ENCODE measurements at regions not wholly inside any gene's neighbourhood (a gene's known extent, or its start where the extent isn't known, plus 50 kb on each side); places are given as distances from the start of the nearest gene placed in this dataset.

DNA sequence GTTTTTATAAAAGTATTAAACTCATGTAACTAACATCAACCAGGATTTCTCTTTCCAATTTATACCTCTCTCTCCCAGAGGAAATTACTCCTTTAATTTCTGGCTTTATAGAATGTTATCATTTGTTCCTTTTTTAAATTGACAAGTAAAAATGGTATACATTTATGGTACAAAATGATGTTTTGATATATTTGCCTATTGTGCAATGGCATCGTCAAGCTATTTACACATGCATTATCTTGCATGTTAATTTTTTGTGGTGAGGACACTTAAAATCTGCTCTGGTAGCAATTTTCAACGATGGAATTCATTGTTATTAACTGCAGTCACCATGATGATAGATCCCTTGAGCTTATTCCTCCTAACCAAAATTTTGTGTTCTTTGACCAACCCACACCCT lies 149.0 kb upstream of the NAV3 start:
- no peak for TF ChIP-seq MYC (IDR thresholded peaks at IDR 0.05; ENCODE audit: low read depth, low read length)
- TF ChIP-seq, protein P1, sequence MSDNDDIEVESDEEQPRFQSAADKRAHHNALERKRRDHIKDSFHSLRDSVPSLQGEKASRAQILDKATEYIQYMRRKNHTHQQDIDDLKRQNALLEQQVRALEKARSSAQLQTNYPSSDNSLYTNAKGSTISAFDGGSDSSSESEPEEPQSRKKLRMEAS (IDR thresholded peaks at IDR 0.05; ENCODE audit: insufficient read depth, insufficient read length), result no peak
- no peak for TF ChIP-seq POLR2A (IDR thresholded peaks at IDR 0.05; ENCODE audit: low read depth, low read length)
- TF ChIP-seq FOS (IDR thresholded peaks at IDR 0.05; ENCODE audit: borderline replicate concordance, insufficient read depth, low read length), result no peak
- CTCF ChIA-PET, result interaction anchor here (0.6 to 1.0 kb wide), 3 partner anchors 98 to 529 kb away, joined by 3 read pairs; no protein-coding TSS in a partner anchor
- no peaks in the 10 kb centered on the region for H3K9me3 ChIP-seq (replicated peaks; ENCODE audit: control insufficient read depth, insufficient read depth, low read length)
- POLR2A ChIA-PET, result no interaction called here
- DNase-seq (ENCODE audit: low read depth, low spot score) (no peak), FAIRE-seq (no peak)
- H3K4me1 ChIP-seq (ENCODE audit: control insufficient read depth, extremely low read depth, insufficient read depth, low read length), result peaks cover 2% of the 10 kb centered on the region
- no peak overlapping the region for H3K4me2 ChIP-seq (ENCODE audit: insufficient read depth, low read length)
- H3K4me3 ChIP-seq (replicated peaks in 1 of 3; ENCODE audit: insufficient read depth in 1 of 3, low read depth in 1 of 3, low read length in 3 of 3), result no peak overlapping the region
- H4K20me1 ChIP-seq (replicated peaks; ENCODE audit: control insufficient read depth, extremely low read depth, insufficient read depth, low read length), result no peaks in the 10 kb centered on the region
- H3K9ac ChIP-seq (replicated peaks; ENCODE audit: extremely low read depth, insufficient read depth, low read length), result no peak overlapping the region
- H2AFZ ChIP-seq (ENCODE audit: low read depth, low read length), result no peak overlapping the region
- dilution Hi-C loops (cut with MboI; ENCODE audit: extremely low pct_ligation_motif_present, low sequenced_read_pairs), result no loop called here
- H3K9me1 ChIP-seq (replicated peaks; ENCODE audit: control insufficient read depth, extremely low read depth, insufficient read depth, low read length), result no peaks in the 10 kb centered on the region
- intact Hi-C loops (cut with micrococcal nuclease), result loop anchor here (10.0 kb wide), 1 partner anchor 357 kb away; no protein-coding TSS in a partner anchor
- no TSS peak for BruUV-seq (replicated peaks)
- H3K36me3 ChIP-seq (ENCODE audit: control insufficient read depth in 2 of 2, extremely low read depth in 1 of 2, insufficient read depth in 2 of 2, low read length in 2 of 2), result no peaks in the 10 kb centered on the region
- H3K27me3 ChIP-seq (ENCODE audit: control insufficient read depth in 2 of 2, insufficient read depth in 2 of 2, low read length in 2 of 2), result peaks cover 2 to 4% of the 10 kb centered on the region in 2 experiments
- no peaks in the 10 kb centered on the region for H3K79me2 ChIP-seq (ENCODE audit: control insufficient read depth, insufficient read depth, low read length)
- H3K27ac ChIP-seq (ENCODE audit: insufficient read depth, low read depth, low read length), result no peak overlapping the region

DNA sequence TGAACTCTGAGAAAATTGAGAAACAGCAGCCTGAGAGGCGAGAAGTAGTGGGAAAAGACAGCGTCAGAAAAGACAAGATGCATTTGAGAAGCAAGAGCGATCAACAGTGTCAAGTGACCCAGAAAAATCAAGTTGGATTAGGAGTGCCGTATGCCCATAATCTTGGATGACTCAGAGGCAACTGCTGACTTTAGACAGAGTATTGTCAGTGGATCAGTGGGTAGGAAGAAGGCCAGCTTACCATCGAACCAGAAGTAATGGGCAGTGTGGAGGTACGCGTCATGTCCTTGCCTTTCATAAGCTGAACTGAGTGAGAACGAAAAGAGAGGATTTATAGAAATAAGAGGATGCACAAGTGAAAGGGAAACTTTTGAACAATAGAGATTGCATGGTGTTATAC lies 151.0 kb upstream of the NAV3 start:
- no TSS peak for BruUV-seq (replicated peaks)
- ChIA-PET POLR2A (no interaction called here), CTCF (interaction anchor here (0.9 to 1.3 kb wide), 2 partner anchors 527 kb away, joined by 4 to 5 read pairs; no protein-coding TSS in a partner anchor)
- H3K4me3 ChIP-seq (replicated peaks in 1 of 3; ENCODE audit: insufficient read depth in 1 of 3, low read depth in 1 of 3, low read length in 3 of 3), result no peak overlapping the region
- H3K4me2 ChIP-seq (ENCODE audit: insufficient read depth, low read length), result no peak overlapping the region
- TF ChIP-seq POLR2A (IDR thresholded peaks at IDR 0.05; ENCODE audit: low read depth, low read length), result no peak
- TF ChIP-seq JUN (IDR thresholded peaks at IDR 0.05; ENCODE audit: borderline replicate concordance, insufficient read depth, insufficient read length, low read depth), result no peak
- no peak for TF ChIP-seq GATA2 (IDR thresholded peaks at IDR 0.05; ENCODE audit: insufficient read depth, insufficient read length, low read depth, low read length)
- H3K9ac ChIP-seq (replicated peaks; ENCODE audit: extremely low read depth, insufficient read depth, low read length), result no peak overlapping the region
- dilution Hi-C loops (cut with MboI; ENCODE audit: extremely low pct_ligation_motif_present, low sequenced_read_pairs), result no loop called here
- no peaks in the 10 kb centered on the region for H3K9me1 ChIP-seq (replicated peaks; ENCODE audit: control insufficient read depth, extremely low read depth, insufficient read depth, low read length)
- DNase-seq (ENCODE audit: low read depth, low spot score), result no peak
- H3K4me1 ChIP-seq (ENCODE audit: control insufficient read depth, extremely low read depth, insufficient read depth, low read length), result no peaks in the 10 kb centered on the region
- H3K36me3 ChIP-seq (ENCODE audit: control insufficient read depth in 2 of 2, extremely low read depth in 1 of 2, insufficient read depth in 2 of 2, low read length in 2 of 2), result no peaks in the 10 kb centered on the region
- H3K79me2 ChIP-seq (ENCODE audit: control insufficient read depth, insufficient read depth, low read length), result no peaks in the 10 kb centered on the region
- no peak for FAIRE-seq
- intact Hi-C loops (cut with micrococcal nuclease), result loop anchor here (10.0 kb wide), 1 partner anchor 355 kb away; no protein-coding TSS in a partner anchor
- peaks cover 2 to 4% of the 10 kb centered on the region in 2 experiments for H3K27me3 ChIP-seq (ENCODE audit: control insufficient read depth in 2 of 2, insufficient read depth in 2 of 2, low read length in 2 of 2)
- no peaks in the 10 kb centered on the region for H4K20me1 ChIP-seq (replicated peaks; ENCODE audit: control insufficient read depth, extremely low read depth, insufficient read depth, low read length)
- no peak overlapping the region for H3K27ac ChIP-seq (ENCODE audit: insufficient read depth, low read depth, low read length)
- H3K9me3 ChIP-seq (replicated peaks; ENCODE audit: control insufficient read depth, insufficient read depth, low read length), result no peaks in the 10 kb centered on the region
- no peak overlapping the region for H2AFZ ChIP-seq (ENCODE audit: low read depth, low read length)

Measured in endothelial cell of umbilical vein (primary cell).